GM21529 (cell line): ENCODE measurements at regions not wholly inside any gene's neighbourhood (a gene's known extent, or its start where the extent isn't known, plus 50 kb on each side); places are given as distances from the start of the nearest gene placed in this dataset.

Source experiments
- ATAC-seq: cut with Tn5 transposase; IDR thresholded peaks from one replicate; pipeline ENCODE4 v1.9.1; 2021; ENCODE audit not compliant: unreplicated experiment

DNA sequence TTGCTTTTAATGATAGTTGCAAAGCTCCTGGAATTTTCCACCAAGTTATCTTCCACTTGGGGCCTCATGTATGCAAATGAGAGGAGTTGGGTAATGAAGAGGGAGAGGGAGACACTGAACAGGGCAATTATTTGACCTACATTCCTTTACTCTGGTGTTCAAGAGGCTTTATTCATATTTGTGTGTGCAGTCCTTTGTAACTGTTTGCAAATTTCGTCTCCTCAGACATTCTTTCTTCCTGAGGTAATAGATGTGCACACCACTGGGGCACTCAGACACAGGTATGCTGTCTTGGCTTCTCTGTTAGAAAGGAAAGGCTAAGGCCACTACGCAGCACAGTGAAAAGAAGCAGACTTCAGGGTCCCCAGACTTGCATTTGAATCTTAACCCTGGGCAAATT, 189.7 kb upstream of the IL12A start:
- ATAC-seq: no peak

- no peak for ATAC-seq
Observed at GRCh38 chr3:159800434-159801155, 188.0 kb upstream of the IL12A start.

DNA sequence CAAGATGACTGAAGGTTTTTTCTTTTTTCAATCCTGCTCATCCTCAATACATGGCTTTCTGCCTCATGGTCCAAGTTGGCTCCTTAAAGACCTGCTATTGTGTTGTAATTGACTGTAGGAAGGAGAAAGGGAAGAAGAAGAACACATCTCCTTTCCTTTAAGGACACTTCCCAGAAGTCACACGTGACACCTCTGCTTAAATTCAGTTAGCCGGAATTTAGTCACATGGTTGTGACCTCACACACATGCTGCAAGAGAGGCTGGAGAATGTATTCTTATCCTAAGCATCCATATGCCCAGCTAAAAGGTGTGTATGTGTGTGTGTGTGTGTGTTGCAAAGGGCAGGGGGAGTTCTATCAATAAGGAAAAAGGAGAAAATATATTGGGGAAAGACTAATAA, 185.8 kb upstream of the IL12A start:
- ATAC-seq: no peak

DNA sequence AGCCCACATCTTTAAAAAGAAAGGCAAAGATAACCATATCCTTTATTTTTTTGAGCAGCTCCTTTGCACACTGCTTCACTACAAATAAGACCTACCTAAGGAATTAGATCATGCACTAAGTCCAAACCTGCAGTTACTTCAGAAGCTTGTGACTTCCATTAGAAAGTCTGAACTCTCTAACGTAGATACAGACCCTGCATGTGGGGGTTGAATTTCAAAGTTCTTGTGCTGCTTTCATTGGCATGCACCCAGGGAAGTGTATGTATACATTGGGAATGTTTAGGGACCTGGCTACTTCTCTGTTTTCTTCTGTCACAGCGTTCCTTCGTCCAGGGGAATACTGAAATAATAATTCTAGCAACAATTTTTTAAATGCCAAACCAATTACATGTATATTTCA, 185.2 kb upstream of the IL12A start:
- ATAC-seq: no peak

GRCh38 chr3:159804726-159805410, 183.8 kb upstream of the IL12A start:
- ATAC-seq: peak; percentile 95

- ATAC-seq: no peak
Observed at GRCh38 chr3:159805411-159805772, 183.2 kb upstream of the IL12A start.

DNA sequence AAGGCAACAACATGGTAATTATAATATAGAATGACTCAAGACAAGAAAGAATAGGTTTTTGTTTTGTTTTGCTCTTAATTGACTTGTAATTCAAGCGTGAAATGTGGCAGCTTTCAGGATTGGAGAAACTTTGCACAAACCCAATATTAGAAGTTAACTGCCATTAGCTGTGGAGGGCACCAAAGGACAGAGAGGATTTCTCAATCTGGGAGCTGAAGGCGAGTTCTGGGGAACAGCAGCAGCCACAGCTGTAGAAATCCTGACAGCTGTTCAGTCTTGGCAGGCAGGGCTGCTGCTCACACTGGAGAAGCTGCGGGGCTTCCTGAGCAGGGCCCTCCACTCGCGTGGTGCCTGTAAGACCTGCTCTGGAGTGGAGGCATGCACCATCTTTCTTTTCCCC, 182.2 kb upstream of the IL12A start:
- no peak for ATAC-seq

DNA sequence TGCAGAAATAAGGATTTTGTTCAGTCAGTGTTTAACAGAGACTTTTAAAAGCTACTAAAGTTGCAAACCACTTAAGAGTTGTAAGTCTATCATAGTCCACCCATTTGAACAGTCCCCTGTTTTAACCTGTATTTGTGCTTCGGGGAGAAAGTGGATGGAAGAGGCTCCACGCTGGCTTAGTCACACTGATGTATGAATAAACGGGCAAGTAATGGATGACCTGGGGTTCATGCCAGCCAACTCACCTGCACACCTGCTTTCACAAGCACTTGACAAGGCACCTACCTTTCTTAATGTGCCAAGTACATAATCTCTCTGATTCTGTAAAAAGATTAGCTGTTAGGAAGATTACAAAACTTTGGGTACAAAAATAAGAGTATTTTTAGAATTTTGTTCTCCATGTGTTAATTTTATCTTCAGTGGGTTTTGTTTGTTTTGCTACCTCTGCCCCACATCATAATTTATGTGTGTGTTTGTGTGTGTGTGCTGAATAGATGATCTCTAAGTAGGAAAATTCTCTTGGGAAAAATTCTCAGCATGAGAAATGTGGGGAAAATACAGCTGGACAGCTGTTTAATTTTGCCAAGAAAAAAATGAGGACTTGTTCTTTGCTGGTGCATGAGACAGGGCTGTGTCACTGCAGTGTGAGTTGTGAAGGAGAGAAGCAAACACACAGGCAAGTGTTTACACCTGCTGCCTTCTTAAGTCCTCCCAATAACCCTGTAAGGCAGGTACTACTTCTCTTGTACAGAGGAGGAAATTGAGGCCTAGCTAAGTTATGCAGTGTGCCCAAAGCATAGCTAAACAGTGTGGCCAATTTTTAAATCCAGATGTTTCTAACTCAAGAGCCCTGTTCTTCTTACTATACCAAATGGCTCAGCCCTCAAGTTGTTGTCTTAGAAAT, 181.2 kb upstream of the IL12A start:
- ATAC-seq: no peak

- ATAC-seq: no peak
Observed at GRCh38 chr3:159813822-159814531, 174.7 kb upstream of the IL12A start.

DNA sequence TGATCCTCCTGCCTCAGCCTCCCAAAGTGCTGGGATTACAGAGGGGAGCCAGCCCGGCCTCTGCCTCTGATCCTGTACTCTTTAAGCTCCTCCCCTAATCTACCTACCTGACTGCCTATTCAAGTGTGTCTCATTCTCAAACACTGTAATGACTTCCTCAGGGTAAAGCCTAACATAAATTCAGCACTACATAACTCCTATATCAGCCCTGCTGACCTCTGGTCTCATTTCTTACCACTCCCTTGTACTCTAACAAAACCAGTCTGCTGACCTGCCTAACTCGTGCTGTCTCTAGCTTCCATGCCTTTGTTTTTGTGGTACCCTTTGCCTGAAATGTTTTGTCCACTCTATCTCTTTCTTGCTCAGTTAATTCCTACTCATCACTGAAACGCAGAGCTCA, 172.1 kb upstream of the IL12A start:
- no peak for ATAC-seq

- ATAC-seq: no peak
Observed at GRCh38 chr3:159817126-159817525, 171.5 kb upstream of the IL12A start.

DNA sequence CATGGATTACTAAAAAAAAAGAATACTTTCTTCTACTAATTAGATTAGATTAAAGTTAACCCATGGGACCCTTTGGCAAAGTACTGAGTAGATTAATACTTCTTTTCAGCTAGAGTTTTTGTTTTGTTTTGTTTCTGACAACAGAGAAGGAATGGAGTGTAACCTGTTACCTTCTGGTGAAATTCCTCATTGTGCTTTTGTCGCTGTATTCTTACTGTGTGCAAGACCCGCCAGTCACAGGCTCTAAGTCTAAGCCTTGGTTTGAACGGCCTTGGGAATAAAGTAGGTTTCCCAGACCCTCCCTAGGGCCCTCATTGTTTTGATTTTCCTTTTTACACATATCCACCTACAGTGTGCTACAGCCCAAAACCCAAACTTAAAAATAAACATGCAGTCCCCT, 171.1 kb upstream of the IL12A start:
- ATAC-seq: no peak

DNA sequence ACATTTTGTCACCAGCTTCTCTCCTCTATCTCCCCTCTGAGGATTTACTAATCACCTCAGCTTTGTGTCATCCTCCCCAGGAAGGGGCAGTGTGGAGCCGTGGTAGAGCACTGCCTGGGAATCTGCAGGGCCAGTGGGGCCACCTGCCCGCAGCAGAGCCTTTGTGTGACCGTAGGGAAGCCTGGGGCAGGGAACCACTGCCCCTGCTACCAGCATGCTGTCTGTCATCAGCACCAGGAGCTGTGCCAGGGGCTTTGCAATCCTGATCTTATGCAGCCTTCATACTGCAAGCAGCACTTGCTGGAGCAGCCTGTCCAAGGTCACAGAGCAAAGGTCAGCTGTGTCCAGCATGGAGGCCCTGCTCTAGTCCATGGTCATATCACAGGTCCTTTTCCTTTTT, 170.2 kb upstream of the IL12A start:
- ATAC-seq: no peak

GRCh38 chr3:159818997-159819500, 169.6 kb upstream of the IL12A start:
- peak; percentile 52 for ATAC-seq

DNA sequence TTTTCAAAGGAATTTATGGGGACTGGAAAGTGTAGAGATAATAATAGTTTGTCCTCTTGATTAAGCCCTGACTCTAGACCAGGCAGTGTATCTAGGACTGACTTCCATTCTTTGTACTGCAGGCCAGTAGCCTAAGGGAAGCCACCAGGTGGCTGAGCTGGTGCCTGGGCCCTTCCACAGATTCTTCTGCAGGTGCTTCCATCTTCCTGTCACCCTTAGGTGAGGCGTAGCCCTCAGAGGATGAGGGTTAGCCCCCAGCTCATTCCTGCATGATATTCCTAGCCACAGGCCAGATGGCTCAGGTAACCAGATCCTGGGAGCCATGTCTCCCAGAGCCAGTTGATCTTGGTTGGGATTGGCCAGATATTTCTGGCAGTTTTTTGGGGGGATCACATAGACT, 169.0 kb upstream of the IL12A start:
- ATAC-seq: no peak

DNA sequence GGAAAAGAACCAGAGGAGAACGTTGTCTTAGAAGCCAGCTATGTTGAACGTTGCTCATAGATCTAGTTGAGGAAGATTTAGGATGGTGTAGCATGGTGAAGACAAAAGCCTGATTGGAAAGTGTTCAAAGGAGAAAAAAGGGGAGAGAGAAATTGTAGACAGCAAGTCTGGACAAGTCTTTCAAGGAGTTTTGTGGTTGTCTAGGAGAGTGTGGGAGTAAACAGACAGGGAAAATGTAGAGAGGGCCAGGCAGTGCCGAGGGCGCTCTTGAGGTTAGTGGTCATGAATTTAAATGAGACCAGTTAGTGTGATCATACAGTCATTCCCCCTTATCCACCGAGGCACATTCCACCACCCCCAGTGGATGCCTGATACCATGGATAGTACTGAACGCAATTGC, 167.5 kb upstream of the IL12A start:
- ATAC-seq: no peak

DNA sequence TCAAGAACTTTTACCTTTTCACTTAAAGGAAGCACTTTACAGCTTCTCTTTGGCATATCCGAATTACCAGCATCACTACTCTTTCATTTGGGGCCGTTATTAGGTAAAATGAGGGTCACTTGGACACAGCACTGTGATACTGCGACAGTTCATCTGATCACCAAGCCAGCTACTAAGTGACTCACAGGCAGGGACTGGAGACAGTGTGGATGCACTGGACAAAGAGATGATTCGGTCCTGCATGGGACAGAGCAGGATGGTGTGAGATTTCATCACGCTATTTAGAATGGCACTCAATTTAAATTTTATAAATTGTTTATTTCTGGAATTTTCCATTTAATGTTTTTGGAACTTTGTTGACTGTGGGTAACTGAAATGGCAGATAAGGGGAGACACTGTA, 166.9 kb upstream of the IL12A start:
- ATAC-seq: no peak

- ATAC-seq: no peak
Observed at GRCh38 chr3:159823780-159824179, 164.9 kb upstream of the IL12A start.

DNA sequence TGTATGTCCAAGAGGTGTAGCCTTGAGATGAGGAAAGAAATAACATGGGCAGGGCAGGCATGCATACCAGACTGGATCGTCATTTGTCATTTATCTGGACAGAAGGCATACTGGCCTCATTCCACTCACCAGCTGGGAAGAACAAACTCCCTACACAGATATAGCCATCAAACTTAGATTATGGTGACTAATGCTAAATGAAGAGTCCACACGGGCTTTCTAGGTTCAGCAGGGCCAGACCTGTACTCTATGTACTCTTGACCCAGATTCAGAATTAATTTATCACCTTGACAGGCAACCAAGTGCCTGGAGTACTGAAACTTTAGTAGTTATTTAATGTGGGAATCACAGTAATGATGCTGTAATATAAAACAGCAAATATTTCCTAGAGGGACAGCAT, 164.3 kb upstream of the IL12A start:
- ATAC-seq: no peak

- no peak for ATAC-seq
Observed at GRCh38 chr3:159825216-159825854, 163.3 kb upstream of the IL12A start.

GRCh38 chr3:159828542-159828943, 160.1 kb upstream of the IL12A start:
- peak; percentile 40 for ATAC-seq
